Esophagus muscularis mucosa (tissue), 4 donors: ENCODE measurements at regions not wholly inside any gene's neighbourhood (a gene's known extent, or its start where the extent isn't known, plus 50 kb on each side); places are given as distances from the start of the nearest gene placed in this dataset.

Experiments
- CTCF ChIP-seq, 3 experiments: fragments of 200-600 bp in 2 of 3; fragments of 450-650 bp in 1 of 3; sonication (generic) in 2 of 3; IDR thresholded peaks; one replicate each; pipeline ENCODE4 v1.5.1; 2017 to 2019; ENCODE audit warnings: antibody characterized with exemption in 3 of 3, mild to moderate bottlenecking in 2 of 3, moderate library complexity in 1 of 3
- EP300 ChIP-seq: sonication (generic); formaldehyde crosslinking; IDR thresholded peaks from one replicate; pipeline ENCODE4 v1.6.1; 2017; ENCODE audit warnings: antibody characterized with exemption
- POLR2A ChIP-seq: fragments of 450-650 bp; IDR thresholded peaks from one replicate; pipeline ENCODE4 v1.6.1; 2017; ENCODE audit warnings: antibody characterized with exemption, moderate library complexity, mild to moderate bottlenecking, low read depth
- POLR2AphosphoS5 ChIP-seq, 2 donors: sonication (generic); formaldehyde crosslinking; IDR thresholded peaks; one replicate each; pipeline ENCODE4 v1.6.1; 2017; ENCODE audit warnings: antibody characterized with exemption in 2 of 2

GRCh38 chr9:75463871-75464270 is 375.6 kb downstream of the OSTF1 start:
- TF ChIP-seq CTCF (IDR thresholded peaks at IDR 0.05) (no peak), POLR2AphosphoS5 (IDR thresholded peaks at IDR 0.05) (no peak), POLR2A (no peak), EP300 (no peak)
